Karpas-422 (cell line): ENCODE measurements at regions not wholly inside any gene's neighbourhood (a gene's known extent, or its start where the extent isn't known, plus 50 kb on each side); places are given as distances from the start of the nearest gene placed in this dataset.

Source experiments
- DNase-seq: peaks from one replicate; pipeline ENCODE4 v3.0.0-alpha.2; 2015
- H2AFZ ChIP-seq: fragments of 200-600 bp; sonication (generic); 2 replicates; pipeline ENCODE4 v1.6.1; 2014; ENCODE audit warnings: antibody characterized with exemption, low read length, mixed read lengths
- H3K27ac ChIP-seq: fragments of 200-600 bp; sonication (generic); 2 replicates; pipeline ENCODE4 v1.5.1; 2014; ENCODE audit warnings: mild to moderate bottlenecking, low read length, moderate library complexity
- H3K27me3 ChIP-seq: fragments of 200-600 bp; sonication (generic); 2 replicates; pipeline ENCODE4 v1.6.1; 2014; ENCODE audit warnings: low read length, mixed read lengths
- H3K36me3 ChIP-seq: fragments of 200-600 bp; sonication (generic); 2 replicates; pipeline ENCODE4 v1.6.1; 2014; ENCODE audit warnings: low read length, mixed read lengths; ENCODE audit not compliant: insufficient read depth
- H3K4me1 ChIP-seq: fragments of 200-600 bp; sonication (generic); 2 replicates; pipeline ENCODE4 v1.6.1; 2014; ENCODE audit warnings: mild to moderate bottlenecking, low read length, mixed read lengths
- H3K4me2 ChIP-seq: fragments of 200-600 bp; sonication (generic); 2 replicates; pipeline ENCODE4 v1.6.1; 2014; ENCODE audit warnings: low read length, low read depth, mild to moderate bottlenecking; ENCODE audit not compliant: poor library complexity, severe bottlenecking
- H3K4me3 ChIP-seq: fragments of 200-600 bp; sonication (generic); 2 replicates; pipeline ENCODE4 v1.5.1; 2014; ENCODE audit warnings: mild to moderate bottlenecking, antibody characterized with exemption, low read length, mixed read lengths
- H3K79me2 ChIP-seq: fragments of 200-600 bp; sonication (generic); 2 replicates; pipeline ENCODE4 v1.6.1; 2014; ENCODE audit warnings: mild to moderate bottlenecking, low read length, mixed read lengths
- H3K9ac ChIP-seq: fragments of 200-600 bp; sonication (generic); 2 replicates; pipeline ENCODE4 v1.6.0; 2014; ENCODE audit warnings: low read length
- H3K9me2 ChIP-seq: fragments of 200-600 bp; sonication (generic), shearing (Covaris generic); replicated peaks from 2 replicates; pipeline ENCODE4 v1.6.0; 2014; ENCODE audit warnings: mild to moderate bottlenecking, low read length, moderate library complexity; ENCODE audit not compliant: insufficient read depth
- H3K9me3 ChIP-seq: fragments of 300-700, 200-600 bp; sonication (generic); 2 replicates; pipeline ENCODE4 v1.6.1; 2014; ENCODE audit warnings: low read length, mixed read lengths
- H4K20me1 ChIP-seq: fragments of 200-600 bp; sonication (generic); 2 replicates; pipeline ENCODE4 v1.6.1; 2014; ENCODE audit warnings: mild to moderate bottlenecking, antibody characterized with exemption, low read length, low read depth; ENCODE audit not compliant: insufficient read depth

DNA sequence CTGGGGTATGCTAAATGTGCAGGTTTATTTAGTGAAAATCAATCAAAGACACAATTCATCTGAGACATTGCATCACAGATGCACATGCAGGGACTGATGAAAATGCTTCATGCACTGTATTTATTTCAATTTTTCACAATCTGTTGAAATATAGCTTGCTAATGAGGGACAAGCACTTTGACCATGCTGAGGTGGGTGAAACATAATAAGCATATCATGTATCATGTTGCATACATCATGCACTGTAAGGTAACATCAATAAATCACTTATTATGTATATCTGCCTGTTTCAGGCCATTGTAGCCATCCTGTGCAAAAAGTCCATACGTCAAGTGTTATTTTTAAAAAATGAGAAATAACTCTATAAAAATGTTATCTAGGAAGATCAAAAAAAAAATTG is 426.9 kb upstream of the PCDH15 start:
- Histone ChIP-seq H3K4me1 (no peaks in the 10 kb centered on the region), H3K27me3 (no peaks in the 10 kb centered on the region), H3K9me3 (peaks cover 21% of the 10 kb centered on the region), H2AFZ (no peak overlapping the region), H3K9ac (no peak overlapping the region), H3K4me3 (no peak overlapping the region), H3K9me2 (no peaks in the 10 kb centered on the region), H4K20me1 (no peaks in the 10 kb centered on the region), H3K36me3 (no peaks in the 10 kb centered on the region), H3K4me2 (no peak overlapping the region), H3K27ac (no peak overlapping the region), H3K79me2 (no peaks in the 10 kb centered on the region)
- DNase-seq, result no peak

GRCh38 chr10:55224007-55224781 is 423.2 kb upstream of the PCDH15 start:
- no peak overlapping the region for H3K27ac ChIP-seq
- H3K4me1 ChIP-seq, result no peaks in the 10 kb centered on the region
- no peaks in the 10 kb centered on the region for H3K9me2 ChIP-seq
- no peaks in the 10 kb centered on the region for H4K20me1 ChIP-seq
- H3K27me3 ChIP-seq, result no peaks in the 10 kb centered on the region
- H3K9me3 ChIP-seq, result peaks cover 11% of the 10 kb centered on the region
- H3K4me2 ChIP-seq, result no peak overlapping the region
- H3K79me2 ChIP-seq, result no peaks in the 10 kb centered on the region
- no peak overlapping the region for H2AFZ ChIP-seq
- no peak overlapping the region for H3K4me3 ChIP-seq
- no peak overlapping the region for H3K9ac ChIP-seq
- no peaks in the 10 kb centered on the region for H3K36me3 ChIP-seq
- no peak for DNase-seq

- no peak for DNase-seq
- Histone ChIP-seq H3K4me1 (no peaks in the 10 kb centered on the region), H3K4me3 (no peak overlapping the region)
These were observed 422.3 kb upstream of the PCDH15 start for GRCh38 chr10:55223352-55223751.

DNA sequence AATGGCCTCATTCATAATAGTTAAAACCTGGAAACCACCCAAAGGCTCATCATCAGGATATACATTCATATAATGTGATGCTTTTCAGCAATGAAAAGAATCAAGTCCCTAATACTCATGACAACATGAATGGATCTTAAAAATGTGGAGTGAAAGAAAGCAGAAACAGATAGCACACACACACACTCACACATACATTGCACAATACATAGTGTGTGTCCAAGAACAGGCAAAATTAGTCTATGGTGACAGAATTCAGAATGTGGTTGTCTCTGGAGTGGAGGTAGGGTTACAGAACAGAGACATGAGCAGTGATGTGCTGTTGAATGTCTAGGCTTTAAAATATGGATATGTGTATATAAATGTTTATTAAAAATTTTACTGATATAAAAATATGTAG is 419.9 kb upstream of the PCDH15 start:
- Histone ChIP-seq H3K79me2 (no peaks in the 10 kb centered on the region), H3K27ac (no peak overlapping the region), H3K9ac (no peak overlapping the region), H3K27me3 (no peaks in the 10 kb centered on the region), H4K20me1 (no peaks in the 10 kb centered on the region), H2AFZ (no peak overlapping the region), H3K4me2 (no peak overlapping the region), H3K9me2 (no peaks in the 10 kb centered on the region), H3K4me3 (no peak overlapping the region), H3K36me3 (no peaks in the 10 kb centered on the region), H3K9me3 (peaks cover 18% of the 10 kb centered on the region), H3K4me1 (no peaks in the 10 kb centered on the region)
- DNase-seq, result no peak

More at GRCh38 chr10:55223352-55223751, 422.3 kb upstream of the PCDH15 start:
- H3K27ac ChIP-seq, result no peak overlapping the region
- H3K79me2 ChIP-seq, result no peaks in the 10 kb centered on the region
- H2AFZ ChIP-seq, result no peak overlapping the region
- H4K20me1 ChIP-seq, result no peaks in the 10 kb centered on the region
- H3K36me3 ChIP-seq, result no peaks in the 10 kb centered on the region
- no peak overlapping the region for H3K9ac ChIP-seq
- no peaks in the 10 kb centered on the region for H3K9me2 ChIP-seq
- no peak overlapping the region for H3K4me2 ChIP-seq
- no peaks in the 10 kb centered on the region for H3K27me3 ChIP-seq
- H3K9me3 ChIP-seq, result peaks cover 11% of the 10 kb centered on the region

GRCh38 chr10:55215699-55216098 is 414.7 kb upstream of the PCDH15 start:
- Histone ChIP-seq H3K9me3 (peaks cover 11% of the 10 kb centered on the region), H2AFZ (no peak overlapping the region), H3K79me2 (no peaks in the 10 kb centered on the region), H3K9me2 (no peaks in the 10 kb centered on the region), H3K4me1 (no peaks in the 10 kb centered on the region), H3K27me3 (no peaks in the 10 kb centered on the region), H3K4me2 (no peak overlapping the region), H3K36me3 (no peaks in the 10 kb centered on the region), H4K20me1 (no peaks in the 10 kb centered on the region), H3K9ac (no peak overlapping the region), H3K27ac (no peak overlapping the region), H3K4me3 (no peak overlapping the region)
- no peak for DNase-seq

DNA sequence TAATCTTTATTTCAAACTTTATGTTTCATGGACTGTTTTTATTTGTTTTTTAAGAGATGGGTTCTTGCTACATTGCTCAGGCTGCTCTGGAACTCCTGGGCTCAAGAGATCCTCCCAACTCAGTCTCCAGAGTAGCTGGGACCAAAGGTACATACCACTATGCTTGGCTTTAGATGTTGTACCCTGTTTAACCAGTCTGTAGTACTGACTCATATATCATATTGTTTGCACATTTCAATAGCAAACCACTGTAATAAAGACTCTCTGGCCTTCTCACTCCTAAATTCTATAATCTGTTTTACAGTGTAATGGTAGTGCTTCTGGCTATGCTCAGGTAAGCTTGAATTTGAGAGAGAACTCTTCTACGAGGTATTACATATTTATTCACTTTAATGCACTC is 413.6 kb upstream of the PCDH15 start:
- Histone ChIP-seq H3K79me2 (no peaks in the 10 kb centered on the region), H3K9me3 (peaks cover 11% of the 10 kb centered on the region), H3K27ac (no peak overlapping the region), H3K27me3 (no peaks in the 10 kb centered on the region), H4K20me1 (no peaks in the 10 kb centered on the region), H3K9me2 (no peaks in the 10 kb centered on the region), H3K9ac (no peak overlapping the region), H3K4me3 (no peak overlapping the region), H3K4me1 (no peaks in the 10 kb centered on the region), H3K4me2 (no peak overlapping the region), H2AFZ (no peak overlapping the region), H3K36me3 (no peaks in the 10 kb centered on the region)
- no peak for DNase-seq

GRCh38 chr10:55212051-55212450 is 411.0 kb upstream of the PCDH15 start:
- Histone ChIP-seq H3K36me3 (no peaks in the 10 kb centered on the region), H3K27ac (no peak overlapping the region), H3K4me3 (no peak overlapping the region), H3K4me2 (no peak overlapping the region), H2AFZ (no peak overlapping the region), H3K9ac (no peak overlapping the region), H3K4me1 (no peaks in the 10 kb centered on the region), H3K27me3 (no peaks in the 10 kb centered on the region), H3K9me2 (no peaks in the 10 kb centered on the region), H3K79me2 (no peaks in the 10 kb centered on the region), H4K20me1 (no peaks in the 10 kb centered on the region), H3K9me3 (peaks cover 10% of the 10 kb centered on the region)
- no peak for DNase-seq

- no peak overlapping the region for H3K27ac ChIP-seq
- no peak for DNase-seq
- H3K79me2 ChIP-seq, result no peaks in the 10 kb centered on the region
- no peak overlapping the region for H2AFZ ChIP-seq
- H3K4me2 ChIP-seq, result no peak overlapping the region
- no peaks in the 10 kb centered on the region for H4K20me1 ChIP-seq
- no peaks in the 10 kb centered on the region for H3K9me2 ChIP-seq
- H3K4me3 ChIP-seq, result no peak overlapping the region
- H3K9ac ChIP-seq, result no peak overlapping the region
- H3K36me3 ChIP-seq, result no peaks in the 10 kb centered on the region
- H3K4me1 ChIP-seq, result no peaks in the 10 kb centered on the region
- H3K9me3 ChIP-seq, result peaks cover 24% of the 10 kb centered on the region
- no peaks in the 10 kb centered on the region for H3K27me3 ChIP-seq
These were observed 402.8 kb upstream of the PCDH15 start for GRCh38 chr10:55203874-55204273.
